ENCODE measurements at regions not wholly inside any gene's neighbourhood (a gene's known extent, or its start where the extent isn't known, plus 50 kb on each side); places are given as distances from the start of the nearest gene placed in this dataset.
A peak's percentile ranks its signal among the peaks of the same experiment; 100 is the strongest.

GRCh38 chr18:11523804-11524203 lies 85.6 kb upstream of the SLC35G4 start:
- H3K36me3 ChIP-seq (ENCODE audit: insufficient read depth, low read length) = no peaks in the 10 kb centered on the region
- H3K4me1 ChIP-seq (ENCODE audit: control insufficient read depth, insufficient read depth, low read length, unreplicated experiment) = peaks cover 16% of the 10 kb centered on the region
- H3K79me2 ChIP-seq (ENCODE audit: control insufficient read depth, insufficient read depth, low read length, unreplicated experiment) = no peaks in the 10 kb centered on the region
- H3K4me3 ChIP-seq (ENCODE audit: low read depth, low read length) = no peak overlapping the region
- no peaks in the 10 kb centered on the region for H3K27me3 ChIP-seq (ENCODE audit: insufficient read depth, low read length)
- no peak overlapping the region for H2AFZ ChIP-seq (ENCODE audit: low read length, unreplicated experiment)
- H3K27ac ChIP-seq (ENCODE audit: low read depth, low read length) = peak overlapping the region; percentile 0; the same call in 1 of the 2 replicates

GRCh38 chr18:11522992-11523391 lies 86.4 kb upstream of the SLC35G4 start:
- H3K4me3 ChIP-seq (ENCODE audit: low read depth, low read length) = no peak overlapping the region
- no peaks in the 10 kb centered on the region for H3K79me2 ChIP-seq (ENCODE audit: control insufficient read depth, insufficient read depth, low read length, unreplicated experiment)
- no peaks in the 10 kb centered on the region for H3K27me3 ChIP-seq (ENCODE audit: insufficient read depth, low read length)
- no peak overlapping the region for H2AFZ ChIP-seq (ENCODE audit: low read length, unreplicated experiment)
- no peaks in the 10 kb centered on the region for H3K36me3 ChIP-seq (ENCODE audit: insufficient read depth, low read length)
- H3K4me1 ChIP-seq (ENCODE audit: control insufficient read depth, insufficient read depth, low read length, unreplicated experiment) = peaks cover 16% of the 10 kb centered on the region
- H3K27ac ChIP-seq (ENCODE audit: low read depth, low read length) = no peak overlapping the region

GRCh38 chr18:11521853-11522252 lies 87.5 kb upstream of the SLC35G4 start:
- Histone ChIP-seq H2AFZ (ENCODE audit: low read length, unreplicated experiment) (no peak overlapping the region), H3K4me3 (ENCODE audit: low read depth, low read length) (no peak overlapping the region), H3K27me3 (ENCODE audit: insufficient read depth, low read length) (no peaks in the 10 kb centered on the region), H3K27ac (ENCODE audit: low read depth, low read length) (no peak overlapping the region), H3K79me2 (ENCODE audit: control insufficient read depth, insufficient read depth, low read length, unreplicated experiment) (no peaks in the 10 kb centered on the region), H3K4me1 (ENCODE audit: control insufficient read depth, insufficient read depth, low read length, unreplicated experiment) (peaks cover 16% of the 10 kb centered on the region), H3K36me3 (ENCODE audit: insufficient read depth, low read length) (no peaks in the 10 kb centered on the region)

GRCh38 chr18:11520536-11520935 lies 88.9 kb upstream of the SLC35G4 start:
- Histone ChIP-seq H3K4me1 (ENCODE audit: control insufficient read depth, insufficient read depth, low read length, unreplicated experiment) (peaks cover 16% of the 10 kb centered on the region), H3K36me3 (ENCODE audit: insufficient read depth, low read length) (no peaks in the 10 kb centered on the region), H2AFZ (ENCODE audit: low read length, unreplicated experiment) (no peak overlapping the region), H3K27ac (ENCODE audit: low read depth, low read length) (no peak overlapping the region), H3K27me3 (ENCODE audit: insufficient read depth, low read length) (no peaks in the 10 kb centered on the region), H3K4me3 (ENCODE audit: low read depth, low read length) (no peak overlapping the region), H3K79me2 (ENCODE audit: control insufficient read depth, insufficient read depth, low read length, unreplicated experiment) (no peaks in the 10 kb centered on the region)

- Histone ChIP-seq H3K36me3 (ENCODE audit: insufficient read depth, low read length) (no peaks in the 10 kb centered on the region), H3K4me3 (ENCODE audit: low read depth, low read length) (no peak overlapping the region), H3K27me3 (ENCODE audit: insufficient read depth, low read length) (no peaks in the 10 kb centered on the region), H3K4me1 (ENCODE audit: control insufficient read depth, insufficient read depth, low read length, unreplicated experiment) (peaks cover 10% of the 10 kb centered on the region), H2AFZ (ENCODE audit: low read length, unreplicated experiment) (no peak overlapping the region), H3K27ac (ENCODE audit: low read depth, low read length) (no peak overlapping the region), H3K79me2 (ENCODE audit: control insufficient read depth, insufficient read depth, low read length, unreplicated experiment) (no peaks in the 10 kb centered on the region)
Measured at GRCh38 chr18:11518788-11519685, 90.4 kb upstream of the SLC35G4 start.

GRCh38 chr18:11517704-11518103 lies 91.7 kb upstream of the SLC35G4 start:
- Histone ChIP-seq H3K36me3 (ENCODE audit: insufficient read depth, low read length) (no peaks in the 10 kb centered on the region), H3K4me3 (ENCODE audit: low read depth, low read length) (no peak overlapping the region), H3K4me1 (ENCODE audit: control insufficient read depth, insufficient read depth, low read length, unreplicated experiment) (no peaks in the 10 kb centered on the region), H2AFZ (ENCODE audit: low read length, unreplicated experiment) (no peak overlapping the region), H3K27ac (ENCODE audit: low read depth, low read length) (no peak overlapping the region), H3K79me2 (ENCODE audit: control insufficient read depth, insufficient read depth, low read length, unreplicated experiment) (no peaks in the 10 kb centered on the region), H3K27me3 (ENCODE audit: insufficient read depth, low read length) (no peaks in the 10 kb centered on the region)

- Histone ChIP-seq H3K79me2 (ENCODE audit: control insufficient read depth, insufficient read depth, low read length, unreplicated experiment) (no peaks in the 10 kb centered on the region), H3K27me3 (ENCODE audit: insufficient read depth, low read length) (no peaks in the 10 kb centered on the region), H3K27ac (ENCODE audit: low read depth, low read length) (no peak overlapping the region), H3K36me3 (ENCODE audit: insufficient read depth, low read length) (no peaks in the 10 kb centered on the region), H3K4me3 (ENCODE audit: low read depth, low read length) (no peak overlapping the region), H2AFZ (ENCODE audit: low read length, unreplicated experiment) (no peak overlapping the region), H3K4me1 (ENCODE audit: control insufficient read depth, insufficient read depth, low read length, unreplicated experiment) (no peaks in the 10 kb centered on the region)
Measured at GRCh38 chr18:11516751-11517503, 92.5 kb upstream of the SLC35G4 start.

GRCh38 chr18:11514267-11514666 lies 95.1 kb upstream of the SLC35G4 start:
- Histone ChIP-seq H3K4me1 (ENCODE audit: control insufficient read depth, insufficient read depth, low read length, unreplicated experiment) (no peaks in the 10 kb centered on the region), H3K36me3 (ENCODE audit: insufficient read depth, low read length) (no peaks in the 10 kb centered on the region), H3K27me3 (ENCODE audit: insufficient read depth, low read length) (no peaks in the 10 kb centered on the region), H3K27ac (ENCODE audit: low read depth, low read length) (no peak overlapping the region), H2AFZ (ENCODE audit: low read length, unreplicated experiment) (no peak overlapping the region), H3K79me2 (ENCODE audit: control insufficient read depth, insufficient read depth, low read length, unreplicated experiment) (no peaks in the 10 kb centered on the region), H3K4me3 (ENCODE audit: low read depth, low read length) (no peak overlapping the region)

GRCh38 chr18:11512096-11513025 lies 97.0 kb upstream of the SLC35G4 start:
- Histone ChIP-seq H2AFZ (ENCODE audit: low read length, unreplicated experiment) (no peak overlapping the region), H3K4me1 (ENCODE audit: control insufficient read depth, insufficient read depth, low read length, unreplicated experiment) (no peaks in the 10 kb centered on the region), H3K27ac (ENCODE audit: low read depth, low read length) (no peak overlapping the region), H3K4me3 (ENCODE audit: low read depth, low read length) (no peak overlapping the region), H3K27me3 (ENCODE audit: insufficient read depth, low read length) (no peaks in the 10 kb centered on the region), H3K36me3 (ENCODE audit: insufficient read depth, low read length) (no peaks in the 10 kb centered on the region), H3K79me2 (ENCODE audit: control insufficient read depth, insufficient read depth, low read length, unreplicated experiment) (no peaks in the 10 kb centered on the region)

GRCh38 chr18:11511434-11512095 lies 97.8 kb upstream of the SLC35G4 start:
- H2AFZ ChIP-seq (ENCODE audit: low read length, unreplicated experiment) = no peak overlapping the region
- no peak overlapping the region for H3K27ac ChIP-seq (ENCODE audit: low read depth, low read length)
- no peak overlapping the region for H3K4me3 ChIP-seq (ENCODE audit: low read depth, low read length)
- H3K4me1 ChIP-seq (ENCODE audit: control insufficient read depth, insufficient read depth, low read length, unreplicated experiment) = peaks cover 5% of the 10 kb centered on the region
- no peaks in the 10 kb centered on the region for H3K27me3 ChIP-seq (ENCODE audit: insufficient read depth, low read length)
- H3K79me2 ChIP-seq (ENCODE audit: control insufficient read depth, insufficient read depth, low read length, unreplicated experiment) = no peaks in the 10 kb centered on the region
- no peaks in the 10 kb centered on the region for H3K36me3 ChIP-seq (ENCODE audit: insufficient read depth, low read length)
